ENCODE measurements at regions not wholly inside any gene's neighbourhood (a gene's known extent, or its start where the extent isn't known, plus 50 kb on each side); places are given as distances from the start of the nearest gene placed in this dataset.

GRCh38 chr14:53807542-53807941, 149.1 kb downstream of the BMP4 start:
- DNase-seq (ENCODE audit: low spot score) = no peak

GRCh38 chr14:53807108-53807507, 149.5 kb downstream of the BMP4 start:
- no peak for DNase-seq (ENCODE audit: low spot score)

GRCh38 chr14:53796734-53797133, 159.9 kb downstream of the BMP4 start:
- no peak for DNase-seq (ENCODE audit: low spot score)

- DNase-seq (ENCODE audit: low spot score) = no peak
These were observed 162.7 kb downstream of the BMP4 start for GRCh38 chr14:53793790-53794505.

GRCh38 chr14:53792909-53793308, 163.7 kb downstream of the BMP4 start:
- DNase-seq (ENCODE audit: low spot score) = no peak

- DNase-seq (ENCODE audit: low spot score) = no peak
These were observed 165.7 kb downstream of the BMP4 start for GRCh38 chr14:53790731-53791500.

- no peak for DNase-seq (ENCODE audit: low spot score)
These were observed 168.1 kb downstream of the BMP4 start for GRCh38 chr14:53788566-53788965.

- no peak for DNase-seq (ENCODE audit: low spot score)
These were observed 170.6 kb downstream of the BMP4 start for GRCh38 chr14:53786045-53786444.

GRCh38 chr14:53784688-53785087, 171.9 kb downstream of the BMP4 start:
- no peak for DNase-seq (ENCODE audit: low spot score)

GRCh38 chr14:53783256-53783655, 173.4 kb downstream of the BMP4 start:
- DNase-seq (ENCODE audit: low spot score) = no peak

- no peak for DNase-seq (ENCODE audit: low spot score)
These were observed 176.5 kb downstream of the BMP4 start for GRCh38 chr14:53780051-53780555.

GRCh38 chr14:53779301-53779700, 177.3 kb downstream of the BMP4 start:
- no peak for DNase-seq (ENCODE audit: low spot score)

- DNase-seq (ENCODE audit: low spot score) = no peak
These were observed 178.4 kb downstream of the BMP4 start for GRCh38 chr14:53778263-53778662.

GRCh38 chr14:53772936-53773335, 183.7 kb downstream of the BMP4 start:
- no peak for DNase-seq (ENCODE audit: low spot score)

GRCh38 chr14:53767566-53767965, 189.1 kb downstream of the BMP4 start:
- DNase-seq (ENCODE audit: low spot score) = no peak

- DNase-seq (ENCODE audit: low spot score) = no peak
These were observed 190.0 kb downstream of the BMP4 start for GRCh38 chr14:53766601-53767000.

GRCh38 chr14:53766106-53766505, 190.5 kb downstream of the BMP4 start:
- DNase-seq (ENCODE audit: low spot score) = no peak

- no peak for DNase-seq (ENCODE audit: low spot score)
These were observed 191.8 kb downstream of the BMP4 start for GRCh38 chr14:53764846-53765245.

GRCh38 chr14:53758141-53758540, 198.5 kb downstream of the BMP4 start:
- DNase-seq (ENCODE audit: low spot score) = no peak

GRCh38 chr14:53757732-53758131, 198.9 kb downstream of the BMP4 start:
- no peak for DNase-seq (ENCODE audit: low spot score)

- DNase-seq (ENCODE audit: low spot score) = no peak
These were observed 205.0 kb downstream of the BMP4 start for GRCh38 chr14:53751650-53752049.

- no peak for DNase-seq (ENCODE audit: low spot score)
These were observed 207.9 kb downstream of the BMP4 start for GRCh38 chr14:53748691-53749090.

GRCh38 chr14:53744857-53745256, 211.8 kb downstream of the BMP4 start:
- no peak for DNase-seq (ENCODE audit: low spot score)

Measured in RKO (cell line).